ENCODE measurements at regions not wholly inside any gene's neighbourhood (a gene's known extent, or its start where the extent isn't known, plus 50 kb on each side); places are given as distances from the start of the nearest gene placed in this dataset.

DNA sequence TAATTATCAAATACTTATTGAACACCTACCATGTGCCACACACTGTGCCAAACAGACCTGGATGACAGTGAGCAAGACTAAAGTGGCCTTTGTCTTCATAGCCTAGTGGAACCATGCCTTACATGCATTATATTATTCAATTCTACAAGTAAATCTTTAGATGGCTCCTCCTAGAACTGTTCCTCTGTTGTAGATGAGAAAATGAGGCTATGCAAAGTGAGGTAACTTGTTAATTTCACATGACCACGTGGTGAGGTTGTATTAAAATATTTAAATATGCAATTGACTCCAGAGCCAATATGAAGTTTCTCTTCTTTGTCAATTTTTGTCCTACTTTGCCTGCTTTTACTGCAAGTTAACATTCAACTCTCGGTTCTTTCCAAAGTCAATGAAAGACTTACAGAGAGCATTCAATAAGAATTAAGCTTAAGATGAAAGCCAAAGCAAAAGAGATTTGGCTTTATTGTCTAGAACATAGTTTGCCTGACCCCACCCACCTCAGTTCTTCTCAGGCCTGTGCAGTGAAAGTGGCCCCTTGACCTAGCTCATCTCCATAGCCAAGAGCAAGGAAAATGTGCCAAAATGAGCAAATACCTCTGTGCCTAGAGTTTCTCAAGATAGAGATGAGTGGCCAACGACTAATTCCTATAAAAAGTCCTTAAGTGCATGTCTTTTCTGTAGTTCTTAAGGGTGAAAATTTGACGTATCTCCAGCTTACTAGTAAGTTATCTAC, 263.2 kb upstream of the NFIA start:
- TF ChIP-seq, protein P1, sequence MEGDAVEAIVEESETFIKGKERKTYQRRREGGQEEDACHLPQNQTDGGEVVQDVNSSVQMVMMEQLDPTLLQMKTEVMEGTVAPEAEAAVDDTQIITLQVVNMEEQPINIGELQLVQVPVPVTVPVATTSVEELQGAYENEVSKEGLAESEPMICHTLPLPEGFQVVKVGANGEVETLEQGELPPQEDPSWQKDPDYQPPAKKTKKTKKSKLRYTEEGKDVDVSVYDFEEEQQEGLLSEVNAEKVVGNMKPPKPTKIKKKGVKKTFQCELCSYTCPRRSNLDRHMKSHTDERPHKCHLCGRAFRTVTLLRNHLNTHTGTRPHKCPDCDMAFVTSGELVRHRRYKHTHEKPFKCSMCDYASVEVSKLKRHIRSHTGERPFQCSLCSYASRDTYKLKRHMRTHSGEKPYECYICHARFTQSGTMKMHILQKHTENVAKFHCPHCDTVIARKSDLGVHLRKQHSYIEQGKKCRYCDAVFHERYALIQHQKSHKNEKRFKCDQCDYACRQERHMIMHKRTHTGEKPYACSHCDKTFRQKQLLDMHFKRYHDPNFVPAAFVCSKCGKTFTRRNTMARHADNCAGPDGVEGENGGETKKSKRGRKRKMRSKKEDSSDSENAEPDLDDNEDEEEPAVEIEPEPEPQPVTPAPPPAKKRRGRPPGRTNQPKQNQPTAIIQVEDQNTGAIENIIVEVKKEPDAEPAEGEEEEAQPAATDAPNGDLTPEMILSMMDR (IDR thresholded peaks at IDR 0.05) = no peak
- POLR2A ChIA-PET = no interaction called here
- Mint-ChIP-seq H3K4me1 (ENCODE audit: low read depth) (no peaks in the 10 kb centered on the region), H3K27ac (no peak overlapping the region), H3K27me3 (no peaks in the 10 kb centered on the region), H3K4me3 (no peak overlapping the region), H3K9me3 (no peaks in the 10 kb centered on the region), H3K36me3 (ENCODE audit: low read depth) (no peaks in the 10 kb centered on the region)
- intact Hi-C loops (cut with DNase I, micrococcal nuclease) = no loop called here
- Histone ChIP-seq H3K27ac (ENCODE audit: low read depth in 1 of 2, low read length in 2 of 2) (no peak overlapping the region), H3K4me1 (ENCODE audit: insufficient read depth, low read length) (no peaks in the 10 kb centered on the region), H3K4me3 (ENCODE audit: low read length) (no peak overlapping the region), H3K9me3 (ENCODE audit: control insufficient read depth in 1 of 2, insufficient read depth in 1 of 2, low read length in 2 of 2) (no peaks in the 10 kb centered on the region), H3K27me3 (ENCODE audit: control insufficient read depth in 1 of 2, insufficient read depth in 2 of 2, low read length in 2 of 2) (no peaks in the 10 kb centered on the region), H3K36me3 (ENCODE audit: insufficient read depth, low read length) (no peaks in the 10 kb centered on the region)
- DNase-seq (no peak), ATAC-seq (ENCODE audit: poor library complexity) (no peak)
- CTCF ChIA-PET = no interaction called here

- Histone ChIP-seq H3K36me3 (ENCODE audit: insufficient read depth, low read length) (no peaks in the 10 kb centered on the region), H3K9me3 (ENCODE audit: control insufficient read depth in 1 of 2, insufficient read depth in 1 of 2, low read length in 2 of 2) (no peaks in the 10 kb centered on the region), H3K4me3 (ENCODE audit: low read length) (no peak overlapping the region), H3K4me1 (ENCODE audit: insufficient read depth, low read length) (no peaks in the 10 kb centered on the region), H3K27me3 (ENCODE audit: control insufficient read depth in 1 of 2, insufficient read depth in 2 of 2, low read length in 2 of 2) (no peaks in the 10 kb centered on the region), H3K27ac (ENCODE audit: low read depth in 1 of 2, low read length in 2 of 2) (no peak overlapping the region)
- Mint-ChIP-seq H3K27ac (no peak overlapping the region), H3K4me1 (ENCODE audit: low read depth) (no peaks in the 10 kb centered on the region), H3K27me3 (no peaks in the 10 kb centered on the region), H3K9me3 (no peaks in the 10 kb centered on the region), H3K4me3 (no peak overlapping the region), H3K36me3 (ENCODE audit: low read depth) (no peaks in the 10 kb centered on the region)
- ChIA-PET POLR2A (no interaction called here), CTCF (no interaction called here)
- TF ChIP-seq, protein P1 (IDR thresholded peaks at IDR 0.05) = no peak
- intact Hi-C loops (cut with DNase I, micrococcal nuclease) = no loop called here
- DNase-seq (no peak), ATAC-seq (ENCODE audit: poor library complexity) (no peak)
Observed at GRCh38 chr1:60813071-60813470, 269.3 kb upstream of the NFIA start.

DNA sequence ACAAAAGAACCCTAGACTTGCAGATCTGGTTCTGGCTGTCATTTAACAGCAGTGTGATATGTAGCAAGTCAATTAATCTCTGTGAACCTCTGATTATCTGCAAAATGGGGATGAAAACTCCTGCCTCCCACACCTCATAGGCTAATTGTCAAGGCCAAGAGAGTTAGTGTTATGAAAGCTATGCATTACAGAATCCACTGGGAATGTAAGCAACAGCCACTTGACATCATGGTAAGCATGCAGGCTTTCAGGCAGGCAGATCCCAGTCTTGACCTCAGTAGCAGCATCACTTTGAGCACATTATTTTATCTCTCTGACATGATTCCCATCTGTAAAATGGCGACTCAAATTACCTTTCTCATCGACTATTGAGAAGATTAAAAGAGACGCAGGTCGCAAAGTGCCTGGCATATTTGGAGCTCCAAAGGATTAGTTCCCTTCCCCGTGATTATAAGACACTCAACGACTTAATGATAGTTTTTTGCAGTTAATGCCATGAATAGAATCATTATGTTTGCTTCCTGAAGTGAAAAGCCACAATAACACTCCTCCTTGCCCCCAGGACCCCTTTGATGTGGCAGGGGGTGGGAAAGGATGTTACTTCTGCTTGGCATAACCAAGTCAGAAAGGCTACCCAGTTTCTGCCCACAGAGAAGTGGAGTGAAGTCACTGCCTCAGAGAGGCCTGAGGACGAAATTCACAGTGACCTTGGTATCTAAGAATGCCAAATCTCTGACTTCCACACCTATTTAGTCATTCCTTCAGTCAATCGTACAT, 273.0 kb upstream of the NFIA start:
- Histone ChIP-seq H3K4me1 (ENCODE audit: insufficient read depth, low read length) (no peaks in the 10 kb centered on the region), H3K27ac (ENCODE audit: low read depth in 1 of 2, low read length in 2 of 2) (no peak overlapping the region), H3K9me3 (ENCODE audit: control insufficient read depth in 1 of 2, insufficient read depth in 1 of 2, low read length in 2 of 2) (peaks cover 0 to 11% of the 10 kb centered on the region in 2 experiments), H3K36me3 (ENCODE audit: insufficient read depth, low read length) (no peaks in the 10 kb centered on the region), H3K4me3 (ENCODE audit: low read length) (no peak overlapping the region), H3K27me3 (ENCODE audit: control insufficient read depth in 1 of 2, insufficient read depth in 2 of 2, low read length in 2 of 2) (no peaks in the 10 kb centered on the region)
- peaks cover 6% of the 10 kb centered on the region for H3K9me3 Mint-ChIP-seq
- intact Hi-C loops (cut with DNase I, micrococcal nuclease) = no loop called here
- no peak overlapping the region for H3K4me3 Mint-ChIP-seq
- no peak overlapping the region for H3K27ac Mint-ChIP-seq
- H3K36me3 Mint-ChIP-seq (ENCODE audit: low read depth) = no peaks in the 10 kb centered on the region
- DNase-seq (no peak), ATAC-seq (ENCODE audit: poor library complexity) (no peak)
- TF ChIP-seq, protein P1 (IDR thresholded peaks at IDR 0.05) = no peak
- ChIA-PET POLR2A (no interaction called here), CTCF (no interaction called here)
- H3K27me3 Mint-ChIP-seq = no peaks in the 10 kb centered on the region
- no peaks in the 10 kb centered on the region for H3K4me1 Mint-ChIP-seq (ENCODE audit: low read depth)

Measured in CD4-positive, alpha-beta T cell (primary cell).